SK-N-SH (cell line): ENCODE measurements at regions not wholly inside any gene's neighbourhood (a gene's known extent, or its start where the extent isn't known, plus 50 kb on each side); places are given as distances from the start of the nearest gene placed in this dataset.

Source experiments
- CTCF ChIA-PET: fragments of 300-600, 350-600 bp; formaldehyde crosslinking; extraction: SDS; loops from one replicate; lab custom pipeline; 2021; lab: Yijun Ruan, JAX
- POLR2A ChIA-PET: fragments of 350-600 bp; sonication (Branson Sonifier 250); formaldehyde crosslinking; extraction: SDS; loops from one replicate; lab custom pipeline; 2020; ENCODE audit warnings: antibody characterized with exemption, inconsistent platforms; lab: Yijun Ruan, JAX
- DNase-seq: peaks from one replicate; pipeline ENCODE4 v3.0.0; 2012
- H2AFZ ChIP-seq: fragments of 200-600 bp; sonication (generic); 2 replicates; pipeline ENCODE4 v1.8.1; 2016; ENCODE audit warnings: antibody characterized with exemption, mild to moderate bottlenecking, low read depth
- H3F3A ChIP-seq: fragments of 200-600 bp; sonication (generic); replicated peaks from 2 replicates; pipeline ENCODE3; 2016; ENCODE audit warnings: antibody characterized with exemption, mild to moderate bottlenecking; ENCODE audit not compliant: insufficient read depth
- H3K27ac ChIP-seq, 2 experiments: fragments of 200-500 bp in 1 of 2; fragments of 200-600 bp in 1 of 2; sonication (Bioruptor generic) in 1 of 2; sonication (generic), shearing (Covaris generic) in 1 of 2; 2 replicates each; pipeline versions ENCODE4 v1.5.1 to v1.6.1; 2014 to 2016; ENCODE audit warnings: low read depth in 2 of 2, inconsistent platforms in 1 of 2, low read length in 1 of 2, mild to moderate bottlenecking in 1 of 2, mixed read lengths in 1 of 2
- H3K27me3 ChIP-seq: fragments of 200-600 bp; sonication (generic), shearing (Covaris generic); 2 replicates; pipeline ENCODE4 v1.6.1; 2016; ENCODE audit warnings: mixed run types; ENCODE audit not compliant: insufficient read depth
- H3K36me3 ChIP-seq, 2 experiments: fragments of 200-500 bp in 1 of 2; fragments of 200-600 bp in 1 of 2; sonication (Bioruptor generic) in 1 of 2; sonication (generic) in 1 of 2; replicated peaks in 1 of 2; 2 replicates each; pipeline versions ENCODE3 to v1.5.1; 2014 to 2016; ENCODE audit warnings: low read length in 1 of 2, mild to moderate bottlenecking in 1 of 2; ENCODE audit not compliant: insufficient read depth in 2 of 2, control insufficient read depth in 1 of 2
- H3K4me1 ChIP-seq, 2 experiments: fragments of 200-500 bp in 1 of 2; fragments of 200-600 bp in 1 of 2; sonication (Bioruptor generic) in 1 of 2; sonication (generic), shearing (Covaris generic) in 1 of 2; 2 replicates each; pipeline versions ENCODE4 v1.5.1 to v1.6.1; 2014 to 2016; ENCODE audit warnings: low read depth in 1 of 2, low read length in 1 of 2, mixed run types in 1 of 2; ENCODE audit not compliant: insufficient read depth in 2 of 2, control insufficient read depth in 1 of 2
- H3K4me2 ChIP-seq: fragments of 200-600 bp; sonication (generic), shearing (Covaris generic); 2 replicates; pipeline ENCODE4 v1.6.1; 2017; ENCODE audit warnings: mixed run types
- H3K4me3 ChIP-seq, 2 experiments: fragments of 200-500 bp in 1 of 2; fragments of 200-600 bp in 1 of 2; sonication (Bioruptor generic) in 1 of 2; sonication (generic), shearing (Covaris generic) in 1 of 2; 2 replicates each; pipeline versions ENCODE4 v1.5.1 to v1.8.1; 2014 to 2016; ENCODE audit warnings: low read depth in 2 of 2, inconsistent platforms in 1 of 2, low read length in 1 of 2, mild to moderate bottlenecking in 1 of 2, mixed read lengths in 1 of 2, moderate library complexity in 1 of 2
- H3K79me2 ChIP-seq: fragments of 200-600 bp; sonication (generic); 2 replicates; pipeline ENCODE4 v1.8.1; 2017; ENCODE audit warnings: mild to moderate bottlenecking; ENCODE audit not compliant: insufficient read depth
- H3K9ac ChIP-seq: fragments of 200-600 bp; sonication (generic); 2 replicates; pipeline ENCODE4 v1.6.1; 2017; ENCODE audit warnings: mixed run types
- H3K9me2 ChIP-seq: fragments of 200-600 bp; sonication (generic); 2 replicates; pipeline ENCODE4 v1.6.1; 2017; ENCODE audit warnings: mixed run types
- H3K9me3 ChIP-seq: fragments of 200-600 bp; sonication (generic); 2 replicates; pipeline ENCODE4 v1.6.1; 2017; ENCODE audit warnings: mixed run types, mild to moderate bottlenecking, moderate library complexity
- H4K20me1 ChIP-seq: fragments of 200-600 bp; sonication (generic); 2 replicates; pipeline ENCODE4 v1.6.1; 2017; ENCODE audit warnings: mild to moderate bottlenecking, mixed run types; ENCODE audit not compliant: insufficient read depth
- CHD2 ChIP-seq: fragments of 150-350 bp; IDR thresholded peaks from 2 replicates; pipeline ENCODE4 v1.6.1; 2018; ENCODE audit warnings: low read length; ENCODE audit not compliant: partially characterized antibody
- FOSL2 ChIP-seq: IDR thresholded peaks from 2 replicates; pipeline ENCODE4 v1.4.0; 2012; ENCODE audit warnings: low read depth, mild to moderate bottlenecking, moderate library complexity, borderline replicate concordance
- JUND ChIP-seq: IDR thresholded peaks from 2 replicates; pipeline ENCODE4 v1.4.0; 2012
- MXI1 ChIP-seq: IDR thresholded peaks from 2 replicates; pipeline ENCODE4 v1.6.1; 2012; ENCODE audit warnings: mild to moderate bottlenecking, low read depth, low read length, improper control_type of control experiment
- POLR2AphosphoS5 ChIP-seq: IDR thresholded peaks from 2 replicates; pipeline ENCODE4 v1.6.1; 2012; ENCODE audit warnings: low read depth, low read length
- RCOR1 ChIP-seq: fragments of 150-350 bp; IDR thresholded peaks from 2 replicates; pipeline ENCODE4 v1.6.1; 2017; ENCODE audit warnings: antibody characterized with exemption, low read length
- RFX5 ChIP-seq: IDR thresholded peaks from 2 replicates; pipeline ENCODE4 v1.6.1; 2012; ENCODE audit warnings: mild to moderate bottlenecking, improper control_type of control experiment, low read length
- TAF1 ChIP-seq: IDR thresholded peaks from 2 replicates; pipeline ENCODE4 v1.6.1; 2012; ENCODE audit warnings: low read depth, mild to moderate bottlenecking, low read length, moderate library complexity, borderline replicate concordance
- TEAD4 ChIP-seq: IDR thresholded peaks from 2 replicates; pipeline ENCODE4 v1.4.0; 2012; ENCODE audit warnings: mild to moderate bottlenecking, borderline replicate concordance; ENCODE audit not compliant: insufficient read depth
- YY1 ChIP-seq: IDR thresholded peaks from 2 replicates; pipeline ENCODE4 v1.4.0; 2012; ENCODE audit warnings: low read depth, mild to moderate bottlenecking
- WGBS: methylation state at CpG from one replicate; pipeline ENCODE4 v1.1.6; 2017; ENCODE audit warnings: low lambda C conversion rate; 5-methylcytosine and 5-hydroxymethylcytosine counted together
- TF ChIP-seq, protein P1 (sequence below): IDR thresholded peaks from 2 replicates; pipeline ENCODE4 v1.6.1; 2012; ENCODE audit warnings: mild to moderate bottlenecking, low read depth, low read length, moderate library complexity
- TF ChIP-seq, protein P2 (sequence below): fragments of 200-600 bp; sonication (generic); IDR thresholded peaks from 2 replicates; pipeline ENCODE4 v1.6.1; 2017; ENCODE audit warnings: antibody characterized with exemption, mild to moderate bottlenecking, moderate library complexity
- TF ChIP-seq, protein P3 (sequence below): IDR thresholded peaks from 2 replicates; pipeline ENCODE4 v1.4.0; 2012; ENCODE audit warnings: low read depth, borderline replicate concordance
- TF ChIP-seq, protein P4 (sequence below): IDR thresholded peaks from 2 replicates; pipeline ENCODE4 v1.4.0; 2012; ENCODE audit warnings: low read depth, borderline replicate concordance

- H3F3A ChIP-seq: no peaks in the 10 kb centered on the region
- no peak overlapping the region for H3K4me2 ChIP-seq
- no peak overlapping the region for H3K9ac ChIP-seq
- H2AFZ ChIP-seq: no peak overlapping the region
- WGBS: 21% methylated on average over 6 of the region's 6 CpGs
- H3K9me3 ChIP-seq: no peaks in the 10 kb centered on the region
- H3K27ac ChIP-seq: no peak overlapping the region
- ChIA-PET POLR2A (no interaction called here), CTCF (no interaction called here)
- no peak overlapping the region for H3K4me3 ChIP-seq
- no peaks in the 10 kb centered on the region for H3K79me2 ChIP-seq
- no peaks in the 10 kb centered on the region for H3K9me2 ChIP-seq
- peaks cover 11% of the 10 kb centered on the region; the same call in 1 of the 2 replicates for H3K27me3 ChIP-seq
- DNase-seq: no peak
- TF ChIP-seq RCOR1: no peak
- TF ChIP-seq, protein P1, sequence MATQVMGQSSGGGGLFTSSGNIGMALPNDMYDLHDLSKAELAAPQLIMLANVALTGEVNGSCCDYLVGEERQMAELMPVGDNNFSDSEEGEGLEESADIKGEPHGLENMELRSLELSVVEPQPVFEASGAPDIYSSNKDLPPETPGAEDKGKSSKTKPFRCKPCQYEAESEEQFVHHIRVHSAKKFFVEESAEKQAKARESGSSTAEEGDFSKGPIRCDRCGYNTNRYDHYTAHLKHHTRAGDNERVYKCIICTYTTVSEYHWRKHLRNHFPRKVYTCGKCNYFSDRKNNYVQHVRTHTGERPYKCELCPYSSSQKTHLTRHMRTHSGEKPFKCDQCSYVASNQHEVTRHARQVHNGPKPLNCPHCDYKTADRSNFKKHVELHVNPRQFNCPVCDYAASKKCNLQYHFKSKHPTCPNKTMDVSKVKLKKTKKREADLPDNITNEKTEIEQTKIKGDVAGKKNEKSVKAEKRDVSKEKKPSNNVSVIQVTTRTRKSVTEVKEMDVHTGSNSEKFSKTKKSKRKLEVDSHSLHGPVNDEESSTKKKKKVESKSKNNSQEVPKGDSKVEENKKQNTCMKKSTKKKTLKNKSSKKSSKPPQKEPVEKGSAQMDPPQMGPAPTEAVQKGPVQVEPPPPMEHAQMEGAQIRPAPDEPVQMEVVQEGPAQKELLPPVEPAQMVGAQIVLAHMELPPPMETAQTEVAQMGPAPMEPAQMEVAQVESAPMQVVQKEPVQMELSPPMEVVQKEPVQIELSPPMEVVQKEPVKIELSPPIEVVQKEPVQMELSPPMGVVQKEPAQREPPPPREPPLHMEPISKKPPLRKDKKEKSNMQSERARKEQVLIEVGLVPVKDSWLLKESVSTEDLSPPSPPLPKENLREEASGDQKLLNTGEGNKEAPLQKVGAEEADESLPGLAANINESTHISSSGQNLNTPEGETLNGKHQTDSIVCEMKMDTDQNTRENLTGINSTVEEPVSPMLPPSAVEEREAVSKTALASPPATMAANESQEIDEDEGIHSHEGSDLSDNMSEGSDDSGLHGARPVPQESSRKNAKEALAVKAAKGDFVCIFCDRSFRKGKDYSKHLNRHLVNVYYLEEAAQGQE: no peak
- TF ChIP-seq, protein P2, sequence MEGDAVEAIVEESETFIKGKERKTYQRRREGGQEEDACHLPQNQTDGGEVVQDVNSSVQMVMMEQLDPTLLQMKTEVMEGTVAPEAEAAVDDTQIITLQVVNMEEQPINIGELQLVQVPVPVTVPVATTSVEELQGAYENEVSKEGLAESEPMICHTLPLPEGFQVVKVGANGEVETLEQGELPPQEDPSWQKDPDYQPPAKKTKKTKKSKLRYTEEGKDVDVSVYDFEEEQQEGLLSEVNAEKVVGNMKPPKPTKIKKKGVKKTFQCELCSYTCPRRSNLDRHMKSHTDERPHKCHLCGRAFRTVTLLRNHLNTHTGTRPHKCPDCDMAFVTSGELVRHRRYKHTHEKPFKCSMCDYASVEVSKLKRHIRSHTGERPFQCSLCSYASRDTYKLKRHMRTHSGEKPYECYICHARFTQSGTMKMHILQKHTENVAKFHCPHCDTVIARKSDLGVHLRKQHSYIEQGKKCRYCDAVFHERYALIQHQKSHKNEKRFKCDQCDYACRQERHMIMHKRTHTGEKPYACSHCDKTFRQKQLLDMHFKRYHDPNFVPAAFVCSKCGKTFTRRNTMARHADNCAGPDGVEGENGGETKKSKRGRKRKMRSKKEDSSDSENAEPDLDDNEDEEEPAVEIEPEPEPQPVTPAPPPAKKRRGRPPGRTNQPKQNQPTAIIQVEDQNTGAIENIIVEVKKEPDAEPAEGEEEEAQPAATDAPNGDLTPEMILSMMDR: no peak
- no peak for TF ChIP-seq POLR2AphosphoS5
- TF ChIP-seq FOSL2: no peak
- TF ChIP-seq TEAD4: no peak
- TF ChIP-seq CHD2: no peak
- no peak for TF ChIP-seq YY1
- no peak for TF ChIP-seq RFX5
- TF ChIP-seq TAF1: no peak
- TF ChIP-seq, protein P3, sequence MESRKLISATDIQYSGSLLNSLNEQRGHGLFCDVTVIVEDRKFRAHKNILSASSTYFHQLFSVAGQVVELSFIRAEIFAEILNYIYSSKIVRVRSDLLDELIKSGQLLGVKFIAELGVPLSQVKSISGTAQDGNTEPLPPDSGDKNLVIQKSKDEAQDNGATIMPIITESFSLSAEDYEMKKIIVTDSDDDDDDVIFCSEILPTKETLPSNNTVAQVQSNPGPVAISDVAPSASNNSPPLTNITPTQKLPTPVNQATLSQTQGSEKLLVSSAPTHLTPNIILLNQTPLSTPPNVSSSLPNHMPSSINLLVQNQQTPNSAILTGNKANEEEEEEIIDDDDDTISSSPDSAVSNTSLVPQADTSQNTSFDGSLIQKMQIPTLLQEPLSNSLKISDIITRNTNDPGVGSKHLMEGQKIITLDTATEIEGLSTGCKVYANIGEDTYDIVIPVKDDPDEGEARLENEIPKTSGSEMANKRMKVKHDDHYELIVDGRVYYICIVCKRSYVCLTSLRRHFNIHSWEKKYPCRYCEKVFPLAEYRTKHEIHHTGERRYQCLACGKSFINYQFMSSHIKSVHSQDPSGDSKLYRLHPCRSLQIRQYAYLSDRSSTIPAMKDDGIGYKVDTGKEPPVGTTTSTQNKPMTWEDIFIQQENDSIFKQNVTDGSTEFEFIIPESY: no peak
- no peak for TF ChIP-seq MXI1
- no peak for TF ChIP-seq JUND
- TF ChIP-seq, protein P4, sequence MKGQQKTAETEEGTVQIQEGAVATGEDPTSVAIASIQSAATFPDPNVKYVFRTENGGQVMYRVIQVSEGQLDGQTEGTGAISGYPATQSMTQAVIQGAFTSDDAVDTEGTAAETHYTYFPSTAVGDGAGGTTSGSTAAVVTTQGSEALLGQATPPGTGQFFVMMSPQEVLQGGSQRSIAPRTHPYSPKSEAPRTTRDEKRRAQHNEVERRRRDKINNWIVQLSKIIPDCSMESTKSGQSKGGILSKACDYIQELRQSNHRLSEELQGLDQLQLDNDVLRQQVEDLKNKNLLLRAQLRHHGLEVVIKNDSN: no peak
- H4K20me1 ChIP-seq: no peaks in the 10 kb centered on the region
- H3K4me1 ChIP-seq: no peaks in the 10 kb centered on the region
- H3K36me3 ChIP-seq: no peaks in the 10 kb centered on the region
These were observed 161.1 kb downstream of the FOXA2 start for GRCh38 chr20:22423190-22423832.
